HG03175 (cell line): ENCODE measurements at regions not wholly inside any gene's neighbourhood (a gene's known extent, or its start where the extent isn't known, plus 50 kb on each side); places are given as distances from the start of the nearest gene placed in this dataset.
"Not testable (repeated sequence)": the region's sequence is repeated elsewhere in the genome, so short reads cannot be mapped to it uniquely, and the experiment has no call there.

Experiments
- ATAC-seq: cut with Tn5 transposase; IDR thresholded peaks from one replicate; pipeline ENCODE4 v1.9.1; 2021; ENCODE audit warnings: mild to moderate bottlenecking, moderate library complexity; ENCODE audit not compliant: unreplicated experiment

DNA sequence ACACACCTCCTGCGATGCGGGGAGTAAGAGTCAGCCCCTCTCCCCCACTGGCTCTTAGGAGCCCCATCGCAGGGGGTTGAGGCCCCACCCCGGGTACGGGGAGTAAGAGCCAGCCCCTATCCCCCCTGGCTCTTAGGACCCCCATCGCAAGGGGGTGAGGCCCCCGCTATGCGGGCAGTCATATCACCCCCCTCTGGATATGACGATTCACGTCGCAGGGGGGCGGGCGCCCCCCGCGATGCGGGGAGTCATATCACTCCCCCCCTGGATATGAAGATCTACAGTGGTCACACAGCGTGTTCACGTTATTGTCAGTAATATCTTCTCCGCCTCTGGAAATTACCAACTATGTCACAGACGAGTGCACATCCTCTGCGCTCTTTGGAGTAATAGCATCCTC is 61.1 kb downstream of the DEFB131A start:
- ATAC-seq: not testable (repeated sequence)

DNA sequence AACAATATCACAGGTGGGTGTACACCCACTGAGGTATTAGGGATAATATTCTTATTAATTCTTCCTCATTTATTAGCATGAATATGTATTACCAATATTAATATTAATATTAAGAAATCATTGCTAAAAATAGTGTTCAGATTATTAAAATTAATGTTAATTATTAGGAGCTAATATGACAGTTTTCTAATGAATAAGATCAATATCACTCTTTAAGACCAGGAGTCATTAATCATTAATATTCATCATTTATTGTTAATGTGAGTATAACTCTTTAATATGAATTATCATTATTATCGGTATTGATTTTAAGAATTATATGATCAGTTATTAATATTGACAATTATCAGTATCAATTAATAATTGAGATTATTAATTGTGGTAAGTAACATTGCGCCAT is 62.5 kb downstream of the DEFB131A start:
- ATAC-seq: not testable (repeated sequence)

DNA sequence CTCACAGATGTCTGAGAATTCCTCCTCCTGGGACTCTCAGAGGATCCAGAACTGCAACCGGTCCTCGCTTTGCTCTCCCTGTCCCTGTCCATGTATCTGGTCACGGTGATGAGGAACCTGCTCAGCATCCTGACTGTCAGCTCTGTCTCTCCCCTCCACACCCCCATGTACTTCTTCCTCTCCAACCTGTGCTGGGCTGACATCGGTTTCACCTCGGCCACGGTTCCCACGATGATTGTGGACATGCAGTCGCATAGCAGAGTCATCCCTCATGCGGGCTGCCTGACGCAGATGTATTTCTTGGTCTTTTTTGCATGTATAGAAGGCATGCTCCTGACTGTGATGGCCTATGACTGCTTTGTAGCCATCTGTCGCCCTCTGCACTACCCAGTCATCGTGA is 68.7 kb downstream of the DEFB131A start:
- ATAC-seq: not testable (repeated sequence)

- ATAC-seq: not testable (repeated sequence)
These were observed 75.4 kb downstream of the DEFB131A start for GRCh38 chr4:9519631-9520030.

DNA sequence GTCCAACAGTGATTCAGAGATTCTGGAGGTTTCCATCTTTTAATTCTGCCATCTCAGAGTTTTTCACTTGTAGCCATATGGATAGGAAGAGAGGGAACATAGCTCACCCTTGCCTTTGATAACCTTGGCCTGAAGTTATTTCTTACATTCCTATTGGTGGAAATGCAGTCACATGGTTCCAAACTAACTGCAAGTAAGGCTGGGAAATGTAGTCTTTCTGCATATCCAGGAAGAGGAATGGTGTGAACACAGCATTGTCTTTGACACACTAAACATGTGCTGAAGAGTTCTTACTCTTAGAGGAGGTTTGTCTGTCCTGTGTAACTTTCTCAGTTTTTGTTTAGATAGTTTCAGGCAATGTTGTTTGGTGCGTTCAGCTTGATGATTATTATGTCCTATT is 78.7 kb downstream of the DEFB131A start:
- ATAC-seq: not testable (repeated sequence)

DNA sequence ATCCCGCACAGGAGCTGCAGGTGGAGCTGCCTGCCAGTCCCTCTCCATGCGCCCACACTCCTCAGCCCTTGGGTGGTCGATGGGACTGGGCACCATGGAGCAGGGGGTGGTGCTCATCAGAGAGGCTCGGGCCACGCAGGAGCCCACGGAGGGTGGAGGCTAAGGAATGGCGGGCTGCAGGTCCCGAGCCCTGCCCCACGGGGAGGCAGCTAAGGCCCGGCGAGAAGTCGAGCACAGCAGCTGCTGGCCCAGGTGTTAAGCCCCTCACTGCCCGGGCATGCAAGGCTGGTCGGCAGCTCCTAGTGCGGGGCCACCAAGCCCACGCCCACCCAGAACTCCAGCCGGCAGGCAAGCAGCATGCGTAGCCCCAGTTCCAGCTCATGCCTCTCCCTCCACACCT is 80.2 kb downstream of the DEFB131A start:
- not testable (repeated sequence) for ATAC-seq

- not testable (repeated sequence) for ATAC-seq
These were observed 88.1 kb downstream of the DEFB131A start for GRCh38 chr4:9532134-9532862.

DNA sequence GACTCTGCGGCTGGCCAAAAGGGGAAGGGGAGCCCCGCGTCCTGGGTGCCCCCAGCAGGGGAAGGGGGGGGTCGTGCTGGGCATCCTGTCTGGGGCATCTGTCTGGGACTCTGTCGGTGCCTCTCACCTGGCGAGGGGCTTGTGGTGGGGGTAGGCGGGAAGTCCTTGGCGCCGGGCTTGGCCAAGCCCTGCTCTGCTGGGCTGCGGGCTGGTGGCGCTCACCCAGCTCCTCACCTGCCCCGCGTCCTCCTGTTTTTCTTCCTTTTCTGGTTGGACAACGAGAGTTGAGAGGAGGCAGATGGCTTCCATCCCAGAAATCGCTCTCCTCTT is 88.6 kb downstream of the DEFB131A start:
- not testable (repeated sequence) for ATAC-seq

DNA sequence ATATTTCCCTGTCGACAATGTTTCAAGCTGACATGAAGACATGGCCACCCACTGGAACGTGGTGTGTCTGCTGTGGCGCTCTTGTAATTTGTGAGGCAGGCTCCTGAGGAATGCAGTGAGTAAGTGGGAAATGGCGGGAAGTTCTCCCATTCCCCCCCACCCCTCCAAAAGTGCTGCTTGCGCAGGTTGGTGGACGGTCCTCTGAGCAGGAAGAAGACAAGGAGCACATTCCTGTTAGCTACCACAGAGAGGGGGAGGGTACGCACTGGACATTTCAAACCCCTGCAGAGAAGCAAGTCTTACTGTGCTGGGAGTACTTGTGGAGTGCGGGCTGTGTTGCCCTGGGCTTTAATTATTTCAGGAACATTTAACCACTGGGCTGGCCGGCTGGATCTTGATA is 92.9 kb downstream of the DEFB131A start:
- ATAC-seq: not testable (repeated sequence)

DNA sequence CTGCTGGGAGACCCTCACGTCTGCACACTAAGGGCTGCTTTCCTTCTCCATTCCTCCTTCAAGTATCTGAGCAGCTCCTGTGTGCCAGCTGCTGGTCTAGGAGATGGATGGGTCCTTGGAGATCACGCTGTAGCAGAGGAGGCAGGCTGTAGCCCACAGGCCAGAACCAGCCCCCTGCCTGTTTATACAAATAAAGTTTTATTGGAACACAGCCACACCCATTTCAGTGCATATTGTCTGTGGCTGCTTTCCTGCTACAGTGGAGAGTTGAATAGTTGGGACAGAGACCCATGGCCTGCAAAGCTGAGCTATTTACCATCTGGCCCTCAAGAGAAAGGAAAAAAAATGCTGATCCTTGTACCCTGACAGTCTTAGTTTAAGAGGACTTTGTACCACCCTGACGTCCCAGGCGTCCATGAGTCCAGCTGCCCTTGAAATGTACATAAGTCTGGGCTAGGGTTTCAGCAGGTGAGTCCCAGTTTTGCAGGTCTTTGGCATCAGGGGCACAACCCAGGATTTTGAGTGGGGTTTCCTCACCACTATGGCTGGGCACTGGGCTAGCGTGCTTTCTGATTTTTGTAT is 95.8 kb downstream of the DEFB131A start:
- ATAC-seq: not testable (repeated sequence)

DNA sequence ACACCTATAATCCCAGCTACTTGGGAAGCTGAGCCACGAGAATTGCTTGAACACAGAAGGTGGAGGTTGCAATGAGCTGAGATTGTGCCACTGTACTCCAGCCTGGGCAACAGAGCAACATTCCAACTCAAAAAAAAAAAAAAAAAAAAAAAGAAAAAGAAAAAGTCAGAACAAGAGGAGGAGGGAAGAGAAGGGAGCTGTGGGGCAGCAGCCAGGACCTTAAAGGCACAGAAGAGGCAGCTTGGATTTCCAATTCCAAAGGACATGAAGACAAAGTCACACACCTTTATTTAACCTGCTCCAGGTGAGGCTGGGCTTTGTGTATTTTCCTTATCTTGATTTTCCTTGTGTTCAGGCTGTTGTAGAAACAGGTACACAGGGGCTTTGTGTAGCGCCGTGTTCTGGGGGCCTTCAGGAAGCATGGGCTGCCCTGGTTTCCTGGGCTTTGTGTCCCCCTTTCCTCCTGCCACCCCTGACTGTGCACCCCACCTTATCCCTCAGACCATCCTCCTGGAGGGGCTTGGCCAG is 97.2 kb downstream of the DEFB131A start:
- ATAC-seq: not testable (repeated sequence)

DNA sequence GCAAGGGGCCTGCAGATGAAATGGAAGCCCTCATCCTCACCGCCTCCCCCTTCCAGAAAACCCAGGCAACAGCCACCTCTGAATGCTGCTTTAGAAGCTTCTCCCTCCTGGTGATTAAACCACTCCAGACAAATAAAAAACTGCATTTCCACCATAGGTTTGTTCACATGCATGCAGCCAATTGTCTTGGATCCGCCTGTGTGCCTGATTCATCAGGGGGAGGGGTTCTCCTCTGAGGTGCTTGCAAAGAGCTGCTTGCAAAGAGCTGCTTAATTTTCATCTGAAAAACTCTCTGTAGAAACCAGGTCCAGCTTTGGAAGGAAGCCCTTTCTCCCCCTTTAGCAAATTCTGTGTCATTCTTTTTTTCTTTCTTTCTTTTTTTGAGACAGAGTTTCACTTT is 100.6 kb downstream of the DEFB131A start:
- ATAC-seq: not testable (repeated sequence)

GRCh38 chr4:9547470-9547869 is 103.3 kb downstream of the DEFB131A start:
- not testable (repeated sequence) for ATAC-seq

DNA sequence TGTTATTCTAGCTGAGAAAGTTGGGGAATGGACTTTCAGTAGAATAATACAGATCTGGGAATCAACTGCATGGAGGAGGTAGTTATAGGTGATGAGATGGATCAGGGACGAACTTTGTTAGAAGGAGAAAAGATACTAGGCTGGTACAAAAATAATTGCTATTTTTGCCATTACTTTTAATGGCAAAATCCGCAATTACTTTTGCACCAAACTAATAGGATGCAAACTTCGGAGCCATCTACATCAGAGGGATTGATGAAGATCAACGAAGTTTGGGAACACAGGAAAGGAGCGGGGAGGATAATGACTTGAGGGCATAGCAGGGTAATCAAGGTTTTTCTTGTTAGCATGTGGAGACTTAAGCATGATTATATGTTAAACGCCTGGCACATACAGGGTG is 111.9 kb downstream of the DEFB131A start:
- ATAC-seq: not testable (repeated sequence)

DNA sequence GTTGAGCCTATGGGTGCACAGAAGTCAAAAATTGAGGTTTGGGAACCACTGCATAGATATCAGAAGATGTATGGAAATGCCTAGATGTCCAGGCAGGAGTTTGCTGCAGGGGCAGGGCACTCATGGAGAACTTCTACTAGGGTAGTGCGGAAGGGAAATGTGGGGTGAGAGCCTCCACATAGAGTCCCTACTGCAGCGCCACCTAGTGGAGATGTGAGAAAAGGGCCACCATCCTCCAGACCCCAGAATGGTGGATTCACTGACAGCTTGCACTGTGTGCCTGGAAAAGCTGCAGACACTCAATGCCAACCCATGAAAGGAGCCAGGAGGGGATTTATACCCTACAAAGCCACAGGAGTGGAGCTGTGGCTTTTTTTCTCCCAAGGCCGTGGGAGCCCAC is 133.7 kb downstream of the DEFB131A start:
- not testable (repeated sequence) for ATAC-seq

GRCh38 chr4:9582880-9583279 is 138.7 kb downstream of the DEFB131A start:
- ATAC-seq: not testable (repeated sequence)

DNA sequence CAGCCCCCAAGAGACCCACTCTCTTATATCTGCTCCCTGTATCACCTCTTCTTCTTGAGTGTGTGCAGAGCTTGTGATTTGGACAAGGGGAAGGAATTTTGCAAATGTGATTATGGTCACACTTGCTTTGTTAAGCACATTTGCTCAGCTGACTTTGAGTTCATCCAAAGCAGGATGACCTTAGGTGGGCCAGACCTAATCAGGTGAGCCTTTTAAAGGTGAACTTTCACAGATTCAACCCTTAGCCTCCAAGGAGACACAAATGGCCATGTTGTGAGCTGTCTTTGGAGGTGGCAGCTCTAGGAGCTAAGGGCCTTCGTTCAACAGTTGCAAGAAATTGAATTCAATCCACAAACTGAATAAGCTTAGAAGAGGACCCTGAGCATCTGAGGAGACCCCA is 147.8 kb downstream of the DEFB131A start:
- no peak for ATAC-seq

DNA sequence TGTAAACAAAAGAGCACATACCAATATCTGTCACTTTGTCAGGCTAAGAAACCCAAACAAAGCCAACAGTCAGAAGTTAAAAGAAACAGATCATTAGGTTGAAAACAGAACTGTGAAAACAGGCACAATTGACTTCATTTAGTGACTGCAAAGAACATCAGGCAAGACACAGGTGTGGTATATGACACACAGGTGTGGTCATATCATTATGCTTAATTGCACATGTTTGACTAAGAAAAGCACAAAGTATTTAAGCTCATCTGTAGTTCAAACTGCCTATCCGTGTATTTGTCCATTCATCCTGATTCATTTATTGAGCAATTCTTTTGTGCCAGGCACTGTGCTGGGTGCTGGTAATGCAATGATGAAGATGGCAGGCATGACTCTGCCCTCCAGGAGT is 150.7 kb downstream of the DEFB131A start:
- ATAC-seq: no peak

- not testable (repeated sequence) for ATAC-seq
These were observed 151.3 kb downstream of the DEFB131A start for GRCh38 chr4:9595531-9595930.

- ATAC-seq: no peak
These were observed 155.1 kb downstream of the DEFB131A start for GRCh38 chr4:9599266-9599665.

GRCh38 chr4:9600246-9600645 is 156.0 kb downstream of the DEFB131A start:
- ATAC-seq: no peak

GRCh38 chr4:9602389-9602914 is 158.2 kb downstream of the DEFB131A start:
- no peak for ATAC-seq
